Caco-2 (cell line): ENCODE measurements at regions not wholly inside any gene's neighbourhood (a gene's known extent, or its start where the extent isn't known, plus 50 kb on each side); places are given as distances from the start of the nearest gene placed in this dataset.

Source experiments
- BruUV-seq: library from RNA; stranded (reverse); fragments of 400-500 nt; replicated peaks from 2 replicates; lab custom pipeline; 2021; lab: Mats Ljungman, UMichigan
- CTCF ChIA-PET: fragments of 300-600 bp; sonication (Branson Sonifier 250); formaldehyde crosslinking; loops from one replicate; lab custom pipeline; 2022; ENCODE audit warnings: antibody characterized with exemption; lab: Charles Lee
- POLR2A ChIA-PET: fragments of 300-600 bp; sonication (Branson Sonifier 250); formaldehyde crosslinking; loops from one replicate; lab custom pipeline; 2022; ENCODE audit warnings: antibody characterized with exemption; lab: Charles Lee
- DNase-seq, 2 experiments: peaks; one replicate each; pipeline versions ENCODE4 v3.0.0 to v3.0.0-alpha.2; 2020 to 2022
- H3K27me3 ChIP-seq: replicated peaks from 2 replicates; pipeline ENCODE4 v1.6.0; 2011; ENCODE audit warnings: low read length; ENCODE audit not compliant: control insufficient read depth, insufficient read depth
- H3K36me3 ChIP-seq: 2 replicates; pipeline ENCODE4 v1.5.1; 2011; ENCODE audit warnings: low read length; ENCODE audit not compliant: control insufficient read depth, insufficient read depth
- H3K4me1 ChIP-seq: fragments of 250-450 bp; sonication (Bioruptor Pico); 2 replicates; pipeline ENCODE4 v1.5.1; 2020; ENCODE audit warnings: mild to moderate bottlenecking
- H3K4me3 ChIP-seq: 2 replicates; pipeline ENCODE4 v1.5.1; 2011; ENCODE audit warnings: low read depth, mild to moderate bottlenecking, control low read depth, low read length
- H3K9me3 ChIP-seq: fragments of 250-450 bp; sonication (Bioruptor Pico); 2 replicates; pipeline ENCODE4 v1.5.1; 2020; ENCODE audit warnings: mild to moderate bottlenecking, moderate library complexity
- H3K27ac Mint-ChIP-seq: one replicate; pipeline ENCODE4 v1.8.0; 2022; ENCODE audit warnings: mixed read lengths; ENCODE audit not compliant: unreplicated experiment
- H3K27me3 Mint-ChIP-seq: one replicate; pipeline ENCODE4 v1.8.0; 2022; ENCODE audit warnings: mixed read lengths; ENCODE audit not compliant: insufficient read depth, unreplicated experiment
- H3K36me3 Mint-ChIP-seq: one replicate; pipeline ENCODE4 v1.8.0; 2022; ENCODE audit warnings: mild to moderate bottlenecking, mixed read lengths; ENCODE audit not compliant: insufficient read depth, unreplicated experiment
- H3K4me1 Mint-ChIP-seq: one replicate; pipeline ENCODE4 v1.8.0; 2022; ENCODE audit warnings: low read depth, mixed read lengths; ENCODE audit not compliant: unreplicated experiment
- H3K4me3 Mint-ChIP-seq: one replicate; pipeline ENCODE4 v1.8.0; 2022; ENCODE audit warnings: mild to moderate bottlenecking, moderate library complexity, mixed read lengths; ENCODE audit not compliant: unreplicated experiment
- H3K9me3 Mint-ChIP-seq: one replicate; pipeline ENCODE4 v1.8.0; 2022; ENCODE audit warnings: mixed read lengths; ENCODE audit not compliant: unreplicated experiment
- intact Hi-C: fragments of 100-400 bp; cut with micrococcal nuclease; formaldehyde crosslinking; loops from one replicate; pipeline ENCODE4 v1.10.0; 2022; ENCODE audit not compliant: unreplicated experiment
- TF ChIP-seq, protein P1 (sequence below), 2 experiments: fragments of 200-600 bp in 1 of 2; IDR thresholded peaks; 1 replicate in 1 of 2; 2 replicates in 1 of 2; pipeline versions ENCODE4 v1.5.1 to v1.8.0; 2011 to 2022; ENCODE audit warnings: antibody characterized with exemption in 1 of 2, control low read depth in 1 of 2, inconsistent platforms in 1 of 2, low read depth in 1 of 2, low read length in 1 of 2, mild to moderate bottlenecking in 1 of 2, moderate library complexity in 1 of 2; ENCODE audit not compliant: insufficient read depth in 1 of 2, severe bottlenecking in 1 of 2, unreplicated experiment in 1 of 2

DNA sequence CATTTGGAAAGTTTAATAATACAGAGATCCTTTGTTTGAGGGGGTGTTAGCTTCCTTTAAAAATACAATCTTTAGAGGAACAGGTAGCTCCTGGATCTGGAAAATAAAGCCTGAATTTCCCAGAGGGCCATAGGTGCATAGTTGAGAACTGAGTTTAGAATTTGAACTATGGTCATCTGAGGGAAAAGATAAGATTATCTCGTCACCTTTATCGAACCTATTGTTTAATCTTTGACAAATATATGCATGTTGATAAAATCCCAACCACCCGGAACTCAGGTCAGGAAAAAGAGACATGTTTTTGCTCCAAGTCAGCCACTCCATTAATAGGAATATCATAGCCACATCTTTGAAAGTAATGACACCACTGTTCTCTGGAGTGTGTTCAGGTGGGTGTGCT lies 91.7 kb upstream of the FAM169A start:
- no peak overlapping the region for H3K4me3 ChIP-seq
- H3K36me3 Mint-ChIP-seq, result peaks cover 34% of the 10 kb centered on the region
- BruUV-seq, result no TSS peak

DNA sequence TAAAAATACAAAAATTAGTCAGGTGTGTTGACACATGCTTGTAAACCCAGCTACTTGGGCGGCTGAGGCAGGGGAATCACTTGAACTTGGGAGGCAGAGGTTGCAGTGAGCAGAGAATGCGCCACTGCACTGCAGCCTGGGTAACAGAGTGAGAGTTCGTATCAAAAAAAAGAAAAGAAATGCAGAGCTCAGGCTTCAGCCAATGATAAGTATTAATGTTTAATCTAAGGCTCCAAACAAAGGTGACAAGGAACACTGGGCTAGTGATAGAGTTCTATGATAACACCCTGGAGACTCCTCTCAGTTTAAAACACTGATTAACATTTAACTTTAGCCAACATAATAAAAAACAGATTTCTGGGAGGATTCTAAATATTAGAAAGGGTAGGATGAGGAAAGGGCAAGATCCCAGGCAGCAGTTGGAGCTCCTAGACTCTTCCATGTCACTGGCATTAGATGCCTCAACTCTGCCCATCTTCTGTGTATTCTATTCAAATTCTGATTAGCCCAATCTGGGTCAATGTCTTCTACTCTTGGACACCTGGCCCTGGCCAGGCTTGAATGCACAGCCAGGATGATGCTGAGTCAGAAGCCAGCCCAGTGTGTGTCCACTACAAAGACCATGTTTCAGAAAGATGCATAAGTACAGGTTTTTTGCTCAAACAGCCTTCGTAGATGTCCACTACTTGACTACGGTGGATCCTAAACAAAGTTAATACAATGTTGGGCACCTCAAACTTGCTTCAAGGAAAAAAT lies 91.0 kb upstream of the FAM169A start:
- Histone ChIP-seq H3K4me3 (no peak overlapping the region), H3K4me1 (peaks cover 72% of the 10 kb centered on the region)
- H3K4me3 Mint-ChIP-seq, result no peak overlapping the region

More for the DNA sequence above, 91.7 kb upstream of the FAM169A start:
- DNase-seq, result peak; percentile 36 to 55
- TF ChIP-seq, protein P1, sequence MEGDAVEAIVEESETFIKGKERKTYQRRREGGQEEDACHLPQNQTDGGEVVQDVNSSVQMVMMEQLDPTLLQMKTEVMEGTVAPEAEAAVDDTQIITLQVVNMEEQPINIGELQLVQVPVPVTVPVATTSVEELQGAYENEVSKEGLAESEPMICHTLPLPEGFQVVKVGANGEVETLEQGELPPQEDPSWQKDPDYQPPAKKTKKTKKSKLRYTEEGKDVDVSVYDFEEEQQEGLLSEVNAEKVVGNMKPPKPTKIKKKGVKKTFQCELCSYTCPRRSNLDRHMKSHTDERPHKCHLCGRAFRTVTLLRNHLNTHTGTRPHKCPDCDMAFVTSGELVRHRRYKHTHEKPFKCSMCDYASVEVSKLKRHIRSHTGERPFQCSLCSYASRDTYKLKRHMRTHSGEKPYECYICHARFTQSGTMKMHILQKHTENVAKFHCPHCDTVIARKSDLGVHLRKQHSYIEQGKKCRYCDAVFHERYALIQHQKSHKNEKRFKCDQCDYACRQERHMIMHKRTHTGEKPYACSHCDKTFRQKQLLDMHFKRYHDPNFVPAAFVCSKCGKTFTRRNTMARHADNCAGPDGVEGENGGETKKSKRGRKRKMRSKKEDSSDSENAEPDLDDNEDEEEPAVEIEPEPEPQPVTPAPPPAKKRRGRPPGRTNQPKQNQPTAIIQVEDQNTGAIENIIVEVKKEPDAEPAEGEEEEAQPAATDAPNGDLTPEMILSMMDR (IDR thresholded peaks at IDR 0.05; ENCODE audit: insufficient read depth in 1 of 2, low read depth in 1 of 2, low read length in 1 of 2, severe bottlenecking in 1 of 2, unreplicated experiment in 1 of 2), result no peak
- peaks cover 67% of the 10 kb centered on the region for H3K4me1 ChIP-seq
- CTCF ChIA-PET, result interaction anchor here (0.8 kb wide), 1 partner anchor 32 kb away, joined by 3 read pairs; no protein-coding TSS in a partner anchor
- H3K9me3 Mint-ChIP-seq, result peaks cover 22% of the 10 kb centered on the region
- H3K4me1 Mint-ChIP-seq, result peaks cover 47% of the 10 kb centered on the region
- H3K4me3 Mint-ChIP-seq, result peak overlapping the region; percentile 43
- no peaks in the 10 kb centered on the region for H3K27me3 Mint-ChIP-seq
- H3K27ac Mint-ChIP-seq, result peak overlapping the region; percentile 91
- POLR2A ChIA-PET, result no interaction called here
- intact Hi-C loops, result no loop called here
- no peaks in the 10 kb centered on the region for H3K27me3 ChIP-seq
- peaks cover 16% of the 10 kb centered on the region; the same call in 1 of the 2 replicates for H3K9me3 ChIP-seq
- no peaks in the 10 kb centered on the region for H3K36me3 ChIP-seq

DNA sequence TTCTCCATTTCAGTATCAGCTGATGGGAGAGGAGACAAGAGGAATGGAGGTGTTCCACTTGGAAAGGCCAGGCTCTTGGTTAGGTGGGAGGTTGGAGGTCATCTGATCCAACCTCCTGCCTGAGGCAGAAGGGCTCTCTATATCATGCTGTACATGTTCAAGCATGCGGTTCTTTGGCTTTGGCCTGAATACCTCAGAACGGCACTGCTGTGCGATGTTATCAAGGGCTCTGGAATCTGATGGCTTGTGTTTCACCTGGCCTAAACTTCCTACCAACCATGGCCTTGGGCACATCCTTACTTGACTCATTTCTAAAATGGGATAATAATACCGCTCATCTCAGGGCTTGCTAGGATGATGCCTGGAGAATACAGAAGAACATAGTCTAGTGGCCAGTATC lies 90.1 kb upstream of the FAM169A start:
- TF ChIP-seq, protein P1 (IDR thresholded peaks at IDR 0.05; ENCODE audit: insufficient read depth in 1 of 2, low read depth in 1 of 2, low read length in 1 of 2, severe bottlenecking in 1 of 2, unreplicated experiment in 1 of 2), result no peak
- Histone ChIP-seq H3K9me3 (peaks cover 16% of the 10 kb centered on the region; the same call in 1 of the 2 replicates), H3K4me3 (no peak overlapping the region), H3K27me3 (no peaks in the 10 kb centered on the region), H3K36me3 (no peaks in the 10 kb centered on the region), H3K4me1 (peaks cover 80% of the 10 kb centered on the region)
- H3K4me3 Mint-ChIP-seq, result peak overlapping the region; percentile 34
- CTCF ChIA-PET, result no interaction called here
- H3K9me3 Mint-ChIP-seq, result peaks cover 23% of the 10 kb centered on the region
- no TSS peak for BruUV-seq
- POLR2A ChIA-PET, result interaction anchor here (0.6 kb wide), 1 partner anchor 13 kb away, joined by 4 read pairs; no protein-coding TSS in a partner anchor
- H3K36me3 Mint-ChIP-seq, result peaks cover 34% of the 10 kb centered on the region
- intact Hi-C loops, result no loop called here
- H3K4me1 Mint-ChIP-seq, result peaks cover 55% of the 10 kb centered on the region
- DNase-seq, result peak in 1 of 2 experiments; percentile 53
- H3K27ac Mint-ChIP-seq, result peak overlapping the region; percentile 91
- H3K27me3 Mint-ChIP-seq, result no peaks in the 10 kb centered on the region

More for the DNA sequence above, 91.0 kb upstream of the FAM169A start:
- H3K36me3 ChIP-seq, result no peaks in the 10 kb centered on the region
- H3K9me3 ChIP-seq, result peaks cover 16% of the 10 kb centered on the region; the same call in 1 of the 2 replicates
- H3K9me3 Mint-ChIP-seq, result peaks cover 22% of the 10 kb centered on the region
- H3K4me1 Mint-ChIP-seq, result peaks cover 50% of the 10 kb centered on the region
- TF ChIP-seq, protein P1 (IDR thresholded peaks at IDR 0.05; ENCODE audit: insufficient read depth in 1 of 2, low read depth in 1 of 2, low read length in 1 of 2, severe bottlenecking in 1 of 2, unreplicated experiment in 1 of 2), result no peak
- no peaks in the 10 kb centered on the region for H3K27me3 ChIP-seq
- no peaks in the 10 kb centered on the region for H3K27me3 Mint-ChIP-seq
- H3K36me3 Mint-ChIP-seq, result peaks cover 34% of the 10 kb centered on the region
- ChIA-PET CTCF (interaction anchor here (0.8 kb wide), 1 partner anchor 32 kb away, joined by 3 read pairs; no protein-coding TSS in a partner anchor), POLR2A (no interaction called here)
- no TSS peak for BruUV-seq
- DNase-seq, result peak in 1 of 2 experiments; percentile 47
- peak overlapping the region; percentile 91 for H3K27ac Mint-ChIP-seq
- intact Hi-C loops, result no loop called here
